ENCODE measurements at regions not wholly inside any gene's neighbourhood (a gene's known extent, or its start where the extent isn't known, plus 50 kb on each side); places are given as distances from the start of the nearest gene placed in this dataset.

DNA sequence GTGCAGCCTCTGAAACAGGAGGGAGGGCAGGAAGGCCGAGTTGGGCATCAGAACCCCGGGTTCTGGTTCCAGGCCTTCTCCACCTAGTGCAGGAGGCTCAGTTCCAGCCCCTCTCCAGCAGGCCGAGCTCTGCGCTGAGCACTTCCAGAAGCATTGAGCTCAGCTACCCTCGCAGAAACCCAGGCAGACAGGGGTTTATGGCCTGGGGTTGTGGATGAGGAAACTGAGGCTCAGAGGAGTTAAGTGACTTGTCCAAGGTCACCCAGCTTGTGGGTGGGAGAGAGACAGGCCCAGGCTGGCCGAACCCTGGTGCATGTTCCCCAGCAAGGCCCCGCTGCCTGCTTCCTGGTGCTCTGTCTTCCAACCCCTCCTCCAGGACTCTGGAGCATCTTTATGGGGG is 348.9 kb downstream of the PTPRU start:
- TF ChIP-seq EZH2 (IDR thresholded peaks at IDR 0.05), result no peak
- TF ChIP-seq, protein P1, sequence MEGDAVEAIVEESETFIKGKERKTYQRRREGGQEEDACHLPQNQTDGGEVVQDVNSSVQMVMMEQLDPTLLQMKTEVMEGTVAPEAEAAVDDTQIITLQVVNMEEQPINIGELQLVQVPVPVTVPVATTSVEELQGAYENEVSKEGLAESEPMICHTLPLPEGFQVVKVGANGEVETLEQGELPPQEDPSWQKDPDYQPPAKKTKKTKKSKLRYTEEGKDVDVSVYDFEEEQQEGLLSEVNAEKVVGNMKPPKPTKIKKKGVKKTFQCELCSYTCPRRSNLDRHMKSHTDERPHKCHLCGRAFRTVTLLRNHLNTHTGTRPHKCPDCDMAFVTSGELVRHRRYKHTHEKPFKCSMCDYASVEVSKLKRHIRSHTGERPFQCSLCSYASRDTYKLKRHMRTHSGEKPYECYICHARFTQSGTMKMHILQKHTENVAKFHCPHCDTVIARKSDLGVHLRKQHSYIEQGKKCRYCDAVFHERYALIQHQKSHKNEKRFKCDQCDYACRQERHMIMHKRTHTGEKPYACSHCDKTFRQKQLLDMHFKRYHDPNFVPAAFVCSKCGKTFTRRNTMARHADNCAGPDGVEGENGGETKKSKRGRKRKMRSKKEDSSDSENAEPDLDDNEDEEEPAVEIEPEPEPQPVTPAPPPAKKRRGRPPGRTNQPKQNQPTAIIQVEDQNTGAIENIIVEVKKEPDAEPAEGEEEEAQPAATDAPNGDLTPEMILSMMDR (IDR thresholded peaks at IDR 0.05), result no peak
- TF ChIP-seq EZH2phosphoT487 (IDR thresholded peaks at IDR 0.05), result no peak

Measured in neural progenitor cell (in vitro differentiated cells).